Naive thymus-derived CD4-positive, alpha-beta T cell (primary cell): ENCODE measurements at regions not wholly inside any gene's neighbourhood (a gene's known extent, or its start where the extent isn't known, plus 50 kb on each side); places are given as distances from the start of the nearest gene placed in this dataset.
"Not testable (repeated sequence)": the region's sequence is repeated elsewhere in the genome, so short reads cannot be mapped to it uniquely, and the experiment has no call there.

Source experiments
- ATAC-seq: fragments of 150-1000 bp; cut with Tn5 transposase; 2 replicates; pipeline ENCODE4 v1.10.0; 2021; ENCODE audit warnings: mild to moderate bottlenecking, moderate library complexity
- CTCF ChIA-PET: fragments of 350-600 bp; sonication (Branson Sonifier 250); formaldehyde crosslinking; loops from one replicate; lab custom pipeline; 2021; ENCODE audit warnings: antibody characterized with exemption; lab: Charles Lee
- POLR2A ChIA-PET: fragments of 350-600 bp; sonication (Branson Sonifier 250); formaldehyde crosslinking; loops from one replicate; lab custom pipeline; 2021; ENCODE audit warnings: antibody characterized with exemption, inconsistent platforms; lab: Charles Lee
- DNase-seq, 9 donors: peaks; one replicate each; pipeline versions ENCODE4 v3.0.0 to v3.0.0-alpha.2; 2020 to 2022; ENCODE audit warnings: mixed read lengths in 1 of 9
- H3K27ac ChIP-seq: one replicate; pipeline ENCODE4 v1.7.0; 2013; ENCODE audit warnings: mild to moderate bottlenecking, low read depth, low read length, moderate library complexity
- H3K27me3 ChIP-seq, 2 donors: one replicate each; pipeline ENCODE4 v1.7.0; 2013; ENCODE audit warnings: low read length in 2 of 2, mild to moderate bottlenecking in 2 of 2, moderate library complexity in 2 of 2; ENCODE audit not compliant: control insufficient read depth in 2 of 2, insufficient read depth in 2 of 2
- H3K36me3 ChIP-seq, 3 experiments: 1 replicate in 2 of 3; 2 replicates in 1 of 3; pipeline ENCODE4 v1.7.0; 2013; ENCODE audit warnings: low read length in 3 of 3, mild to moderate bottlenecking in 3 of 3, moderate library complexity in 1 of 3; ENCODE audit not compliant: insufficient read depth in 3 of 3, control insufficient read depth in 2 of 3
- H3K4me1 ChIP-seq, 2 donors: one replicate each; pipeline ENCODE4 v1.7.0; 2013; ENCODE audit warnings: low read length in 2 of 2, mild to moderate bottlenecking in 2 of 2, moderate library complexity in 1 of 2; ENCODE audit not compliant: control insufficient read depth in 2 of 2, insufficient read depth in 2 of 2
- H3K4me3 ChIP-seq: 2 replicates; pipeline ENCODE4 v1.7.0; 2013; ENCODE audit warnings: mild to moderate bottlenecking, low read length
- H3K9me3 ChIP-seq, 3 experiments: 1 replicate in 2 of 3; 2 replicates in 1 of 3; pipeline ENCODE4 v1.7.0; 2013; ENCODE audit warnings: low read length in 3 of 3; ENCODE audit not compliant: control insufficient read depth in 2 of 3
- H3K27ac Mint-ChIP-seq, 9 donors: one replicate each; pipeline ENCODE4 v1.8.0; 2020 to 2022; ENCODE audit warnings: mixed read lengths in 9 of 9, mild to moderate bottlenecking in 8 of 9, moderate library complexity in 5 of 9, inconsistent platforms in 2 of 9
- H3K27me3 Mint-ChIP-seq, 5 donors: one replicate each; pipeline ENCODE4 v1.8.0; 2021 to 2022; ENCODE audit warnings: mixed read lengths in 5 of 5, mild to moderate bottlenecking in 1 of 5
- H3K36me3 Mint-ChIP-seq, 5 donors: one replicate each; pipeline ENCODE4 v1.8.0; 2020 to 2022; ENCODE audit warnings: mixed read lengths in 5 of 5, mild to moderate bottlenecking in 3 of 5, inconsistent platforms in 1 of 5
- H3K4me1 Mint-ChIP-seq, 7 donors: one replicate each; pipeline ENCODE4 v1.8.0; 2020 to 2022; ENCODE audit warnings: mixed read lengths in 7 of 7, mild to moderate bottlenecking in 3 of 7, inconsistent platforms in 1 of 7
- H3K4me3 Mint-ChIP-seq, 10 donors: one replicate each; pipeline ENCODE4 v1.8.0; 2020 to 2022; ENCODE audit warnings: mild to moderate bottlenecking in 10 of 10, mixed read lengths in 10 of 10, moderate library complexity in 6 of 10, inconsistent platforms in 2 of 10
- H3K9me3 Mint-ChIP-seq, 11 donors: one replicate each; pipeline ENCODE4 v1.8.0; 2020 to 2022; ENCODE audit warnings: mixed read lengths in 11 of 11, mild to moderate bottlenecking in 4 of 11, inconsistent platforms in 1 of 11, moderate library complexity in 1 of 11
- intact Hi-C, 2 donors: fragments of 100-400 bp; cut with micrococcal nuclease; formaldehyde crosslinking; loops; one replicate each; pipeline ENCODE4 v1.15.1; 2023

DNA sequence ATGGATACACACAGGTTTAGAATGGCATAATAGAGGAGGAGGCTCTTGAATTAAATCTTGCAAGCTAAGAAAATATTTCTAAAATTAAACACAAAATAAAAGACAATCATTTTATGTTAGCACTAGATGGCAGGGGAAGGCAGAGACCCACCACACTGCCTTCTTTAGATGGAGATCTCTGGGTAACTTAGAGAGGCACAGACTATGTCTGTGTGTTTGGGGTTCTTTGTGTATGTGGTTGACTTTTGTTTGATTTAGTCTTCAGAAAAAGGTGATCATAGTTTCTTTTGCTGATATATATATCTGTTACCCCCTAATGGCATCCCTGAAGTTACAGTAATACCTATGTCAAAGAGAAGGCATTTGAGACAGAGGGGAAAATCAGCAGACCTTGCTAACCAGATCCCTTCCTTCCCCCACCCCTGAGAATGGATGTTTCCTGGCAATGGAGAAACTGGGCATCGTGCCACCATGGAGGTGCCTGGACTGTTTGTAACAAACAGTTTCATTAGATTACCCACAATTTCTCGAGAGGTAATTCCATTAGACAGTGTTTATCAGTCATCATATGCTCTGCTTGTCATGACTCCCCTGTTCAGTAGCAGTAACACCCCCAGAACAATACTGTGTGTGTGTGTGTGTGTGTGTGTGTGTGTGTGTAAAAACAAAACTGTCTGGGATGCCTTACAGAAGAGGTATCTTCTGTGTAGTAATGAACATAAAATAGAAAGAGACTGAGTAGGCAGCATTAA lies 228.3 kb upstream of the DEPDC1 start:
- Mint-ChIP-seq H3K27ac (no peak overlapping the region), H3K4me3 (no peak overlapping the region), H3K4me1 (no peaks in the 10 kb centered on the region), H3K9me3 (peaks cover 0 to 11% (median 0%) of the 10 kb centered on the region in 11 donors), H3K27me3 (no peaks in the 10 kb centered on the region), H3K36me3 (no peaks in the 10 kb centered on the region)
- H3K9me3 ChIP-seq: no peaks in the 10 kb centered on the region
- ATAC-seq (no peak), DNase-seq (no peak)
- intact Hi-C loops: no loop called here
- H3K27ac ChIP-seq: no peak overlapping the region
- H3K27me3 ChIP-seq: no peaks in the 10 kb centered on the region
- no peaks in the 10 kb centered on the region for H3K36me3 ChIP-seq
- ChIA-PET CTCF (no interaction called here), POLR2A (no interaction called here)
- H3K4me1 ChIP-seq: no peaks in the 10 kb centered on the region
- no peak overlapping the region for H3K4me3 ChIP-seq

- H3K4me1 Mint-ChIP-seq, POLR2A ChIA-PET, CTCF ChIA-PET, H3K4me3 Mint-ChIP-seq, H3K9me3 ChIP-seq, intact Hi-C loops, ATAC-seq, H3K27me3 Mint-ChIP-seq, H3K27ac ChIP-seq, H3K27ac Mint-ChIP-seq, H3K36me3 ChIP-seq, H3K36me3 Mint-ChIP-seq, H3K4me3 ChIP-seq, DNase-seq, H3K4me1 ChIP-seq, H3K27me3 ChIP-seq: not testable (repeated sequence)
- H3K9me3 Mint-ChIP-seq: peaks cover 0 to 28% (median 12%) of the 10 kb centered on the region in 11 donors
Observed at GRCh38 chr1:68739486-68739885, 242.6 kb upstream of the DEPDC1 start.

DNA sequence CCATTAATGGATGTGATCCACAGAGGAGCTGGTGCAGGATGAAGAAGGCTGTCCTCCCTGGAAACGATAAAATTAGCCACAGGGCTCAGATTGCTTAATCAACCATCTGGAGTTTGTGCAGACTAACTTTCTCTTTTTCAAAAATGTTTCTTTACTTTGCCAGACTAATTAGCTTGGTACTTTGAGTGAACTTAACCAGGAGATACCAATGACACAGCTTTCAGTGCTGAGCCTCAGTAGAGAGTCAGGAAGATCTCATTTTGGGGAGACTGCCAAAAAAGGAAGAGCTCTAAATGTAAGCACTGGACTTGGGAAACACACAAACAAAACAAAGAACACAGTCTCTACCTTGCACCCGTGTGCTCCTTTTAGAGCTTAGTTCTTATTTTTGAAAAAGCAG lies 248.1 kb upstream of the DEPDC1 start:
- Mint-ChIP-seq H3K9me3 (peaks cover 0 to 32% (median 12%) of the 10 kb centered on the region in 11 donors), H3K4me3 (no peak overlapping the region), H3K27ac (no peak overlapping the region), H3K36me3 (no peaks in the 10 kb centered on the region), H3K4me1 (peaks cover 0 to 2% (median 0%) of the 10 kb centered on the region in 7 donors), H3K27me3 (no peaks in the 10 kb centered on the region)
- Histone ChIP-seq H3K4me3 (no peak overlapping the region), H3K27ac (no peak overlapping the region), H3K4me1 (no peaks in the 10 kb centered on the region), H3K36me3 (no peaks in the 10 kb centered on the region), H3K9me3 (no peaks in the 10 kb centered on the region), H3K27me3 (no peaks in the 10 kb centered on the region)
- intact Hi-C loops: no loop called here
- CTCF ChIA-PET: no interaction called here
- ATAC-seq (no peak), DNase-seq (no peak)
- POLR2A ChIA-PET: no interaction called here

GRCh38 chr1:68745451-68745850 lies 248.6 kb upstream of the DEPDC1 start:
- CTCF ChIA-PET: no interaction called here
- Histone ChIP-seq H3K4me3 (no peak overlapping the region), H3K27ac (no peak overlapping the region), H3K36me3 (no peaks in the 10 kb centered on the region), H3K4me1 (no peaks in the 10 kb centered on the region), H3K9me3 (no peaks in the 10 kb centered on the region), H3K27me3 (no peaks in the 10 kb centered on the region)
- DNase-seq: no peak
- POLR2A ChIA-PET: no interaction called here
- ATAC-seq: no peak
- Mint-ChIP-seq H3K9me3 (peaks cover 0 to 28% (median 10%) of the 10 kb centered on the region in 11 donors), H3K4me1 (peaks cover 0 to 2% (median 0%) of the 10 kb centered on the region in 7 donors), H3K27ac (no peak overlapping the region), H3K4me3 (no peak overlapping the region), H3K27me3 (no peaks in the 10 kb centered on the region), H3K36me3 (no peaks in the 10 kb centered on the region)
- intact Hi-C loops: no loop called here

DNA sequence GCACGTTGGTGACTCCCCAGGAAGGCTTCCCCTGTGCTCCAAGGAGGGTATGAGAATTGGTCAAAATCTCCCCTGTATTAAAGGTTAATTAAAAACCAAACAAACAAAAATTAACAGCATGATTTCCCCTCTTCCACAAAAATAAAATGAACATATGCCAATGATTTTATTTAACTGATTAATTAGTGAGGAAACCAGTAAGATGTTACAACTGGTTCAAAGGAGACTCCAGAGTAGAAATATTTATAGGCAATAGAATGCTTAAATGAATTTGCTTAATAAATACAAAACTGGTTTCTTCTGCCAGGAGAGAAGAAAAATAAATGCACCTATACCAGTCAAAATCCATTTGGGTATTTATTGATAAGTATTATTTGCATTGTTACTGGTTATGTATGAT lies 249.5 kb upstream of the DEPDC1 start:
- ATAC-seq: no peak
- Mint-ChIP-seq H3K4me3 (no peak overlapping the region), H3K9me3 (peaks cover 0 to 19% (median 8%) of the 10 kb centered on the region in 11 donors), H3K27me3 (no peaks in the 10 kb centered on the region), H3K27ac (no peak overlapping the region), H3K4me1 (peaks cover 0 to 2% (median 0%) of the 10 kb centered on the region in 7 donors), H3K36me3 (no peaks in the 10 kb centered on the region)
- no peaks in the 10 kb centered on the region for H3K9me3 ChIP-seq
- H3K4me1 ChIP-seq: no peaks in the 10 kb centered on the region
- no peak overlapping the region for H3K4me3 ChIP-seq
- no peak for DNase-seq
- no peaks in the 10 kb centered on the region for H3K27me3 ChIP-seq
- intact Hi-C loops: no loop called here
- H3K36me3 ChIP-seq: no peaks in the 10 kb centered on the region
- ChIA-PET POLR2A (no interaction called here), CTCF (no interaction called here)
- H3K27ac ChIP-seq: no peak overlapping the region

- H3K27me3 Mint-ChIP-seq: no peaks in the 10 kb centered on the region
- no peak for DNase-seq
Observed at GRCh38 chr1:68751723-68752122, 254.8 kb upstream of the DEPDC1 start.

GRCh38 chr1:68758666-68759209 lies 261.9 kb upstream of the DEPDC1 start:
- H3K9me3 Mint-ChIP-seq: peaks cover 3 to 40% (median 19%) of the 10 kb centered on the region in 11 donors
- no peak overlapping the region for H3K4me3 Mint-ChIP-seq
- H3K27ac Mint-ChIP-seq: no peak overlapping the region
- H3K27me3 Mint-ChIP-seq: no peaks in the 10 kb centered on the region
- ChIA-PET POLR2A (no interaction called here), CTCF (no interaction called here)
- no peaks in the 10 kb centered on the region for H3K36me3 ChIP-seq
- H3K36me3 Mint-ChIP-seq: no peaks in the 10 kb centered on the region
- no peaks in the 10 kb centered on the region for H3K4me1 Mint-ChIP-seq
- no peaks in the 10 kb centered on the region for H3K9me3 ChIP-seq
- DNase-seq: no peak
- H3K4me3 ChIP-seq: no peak overlapping the region
- no peaks in the 10 kb centered on the region for H3K27me3 ChIP-seq
- intact Hi-C loops: no loop called here
- H3K27ac ChIP-seq: no peak overlapping the region
- no peaks in the 10 kb centered on the region for H3K4me1 ChIP-seq
- ATAC-seq: no peak

More at GRCh38 chr1:68751723-68752122, 254.8 kb upstream of the DEPDC1 start:
- Histone ChIP-seq H3K27me3 (no peaks in the 10 kb centered on the region), H3K9me3 (no peaks in the 10 kb centered on the region), H3K4me1 (no peaks in the 10 kb centered on the region), H3K27ac (no peak overlapping the region), H3K36me3 (no peaks in the 10 kb centered on the region), H3K4me3 (no peak overlapping the region)
- Mint-ChIP-seq H3K4me3 (no peak overlapping the region), H3K9me3 (peaks cover 0 to 8% (median 2%) of the 10 kb centered on the region in 11 donors), H3K4me1 (peaks cover 0 to 2% (median 0%) of the 10 kb centered on the region in 7 donors), H3K36me3 (no peaks in the 10 kb centered on the region), H3K27ac (no peak overlapping the region)
- no peak for ATAC-seq
- intact Hi-C loops: no loop called here
- ChIA-PET CTCF (no interaction called here), POLR2A (no interaction called here)
